Liver (tissue), 8 donors: ENCODE measurements at regions not wholly inside any gene's neighbourhood (a gene's known extent, or its start where the extent isn't known, plus 50 kb on each side); places are given as distances from the start of the nearest gene placed in this dataset.

Experiments used
- DNase-seq: peaks from one replicate; pipeline ENCODE4 v3.0.0-alpha.2; 2017; ENCODE audit warnings: low spot score
- H3K27ac ChIP-seq, 2 donors: one replicate each; pipeline ENCODE4 v1.7.0; 2013; ENCODE audit warnings: inconsistent platforms in 2 of 2, low read length in 2 of 2, control low read depth in 1 of 2, low read depth in 1 of 2, mild to moderate bottlenecking in 1 of 2
- H3K27me3 ChIP-seq, 4 donors: one replicate each; pipeline versions ENCODE4 v1.6.1 to v1.7.0; 2013; ENCODE audit warnings: low read length in 3 of 4, inconsistent platforms in 1 of 4, mild to moderate bottlenecking in 1 of 4, moderate library complexity in 1 of 4; ENCODE audit not compliant: control insufficient read depth in 4 of 4, insufficient read depth in 4 of 4
- H3K36me3 ChIP-seq, 4 donors: one replicate each; pipeline versions ENCODE4 v1.6.1 to v1.7.0; 2013; ENCODE audit warnings: low read length in 3 of 4, mild to moderate bottlenecking in 3 of 4, low read depth in 1 of 4, moderate library complexity in 1 of 4; ENCODE audit not compliant: control insufficient read depth in 4 of 4, insufficient read depth in 3 of 4
- H3K4me1 ChIP-seq, 4 donors: one replicate each; pipeline versions ENCODE4 v1.6.1 to v1.7.0; 2013; ENCODE audit warnings: low read length in 3 of 4, mild to moderate bottlenecking in 3 of 4, moderate library complexity in 1 of 4; ENCODE audit not compliant: control insufficient read depth in 4 of 4, insufficient read depth in 4 of 4
- H3K4me3 ChIP-seq, 3 donors: one replicate each; pipeline versions ENCODE4 v1.6.1 to v1.7.0; 2013; ENCODE audit warnings: low read length in 3 of 3, control low read depth in 1 of 3, low read depth in 1 of 3, mild to moderate bottlenecking in 1 of 3
- H3K9ac ChIP-seq, 2 donors: one replicate each; pipeline ENCODE4 v1.7.0; 2013; ENCODE audit warnings: low read length in 2 of 2, mild to moderate bottlenecking in 2 of 2, moderate library complexity in 2 of 2, control low read depth in 1 of 2, low read depth in 1 of 2
- H3K9me3 ChIP-seq, 4 donors: one replicate each; pipeline versions ENCODE4 v1.6.1 to v1.7.0; 2013; ENCODE audit warnings: low read length in 3 of 4; ENCODE audit not compliant: control insufficient read depth in 4 of 4
- EGR1 ChIP-seq, 2 donors: IDR thresholded peaks; 2 replicates each; pipeline ENCODE4 v1.6.1; 2016 to 2018; ENCODE audit warnings: antibody characterized with exemption in 2 of 2, low read depth in 2 of 2
- FOXA1 ChIP-seq: IDR thresholded peaks from 2 replicates; pipeline ENCODE4 v1.6.1; 2016; ENCODE audit warnings: antibody characterized with exemption
- FOXA2 ChIP-seq: IDR thresholded peaks from 2 replicates; pipeline ENCODE4 v1.6.1; 2016; ENCODE audit warnings: antibody characterized with exemption
- GABPA ChIP-seq, 2 donors: IDR thresholded peaks in 1 of 2; conservative IDR thresholded peaks in 1 of 2; 2 replicates each; pipeline ENCODE4 v1.6.1; 2016; ENCODE audit warnings: antibody characterized with exemption in 2 of 2, mild to moderate bottlenecking in 1 of 2, moderate library complexity in 1 of 2
- HNF4A ChIP-seq, 2 donors: conservative IDR thresholded peaks; 2 replicates each; pipeline ENCODE4 v1.6.1; 2016; ENCODE audit warnings: antibody characterized with exemption in 2 of 2, mild to moderate bottlenecking in 2 of 2
- HNF4G ChIP-seq: IDR thresholded peaks from 2 replicates; pipeline ENCODE4 v1.6.1; 2016; ENCODE audit warnings: antibody characterized with exemption
- JUND ChIP-seq, 2 donors: IDR thresholded peaks; 2 replicates each; pipeline ENCODE4 v1.6.1; 2016; ENCODE audit warnings: antibody characterized with exemption in 2 of 2
- NR2F2 ChIP-seq: IDR thresholded peaks from 2 replicates; pipeline ENCODE4 v1.6.1; 2016; ENCODE audit warnings: antibody characterized with exemption
- RAD21 ChIP-seq, 2 donors: IDR thresholded peaks; 2 replicates each; pipeline ENCODE4 v1.6.1; 2016; ENCODE audit warnings: antibody characterized with exemption in 2 of 2, mild to moderate bottlenecking in 2 of 2
- RXRA ChIP-seq, 2 donors: IDR thresholded peaks; 2 replicates each; pipeline ENCODE4 v1.6.1; 2017 to 2018; ENCODE audit warnings: antibody characterized with exemption in 2 of 2, mild to moderate bottlenecking in 1 of 2
- SP1 ChIP-seq: IDR thresholded peaks from 2 replicates; pipeline ENCODE4 v1.6.1; 2018; ENCODE audit warnings: antibody characterized with exemption, mild to moderate bottlenecking
- TAF1 ChIP-seq: conservative IDR thresholded peaks from 2 replicates; pipeline ENCODE4 v1.6.1; 2016; ENCODE audit warnings: antibody characterized with exemption, mild to moderate bottlenecking
- YY1 ChIP-seq: IDR thresholded peaks from 2 replicates; pipeline ENCODE4 v1.6.1; 2016; ENCODE audit warnings: antibody characterized with exemption, mild to moderate bottlenecking
- WGBS: extraction: QIAGEN DNeasy Blood & Tissue Kit; methylation state at CpG from one replicate; pipeline ENCODE4 v1.1.7; 2013; 5-methylcytosine and 5-hydroxymethylcytosine counted together
- TF ChIP-seq, protein P1 (sequence below): IDR thresholded peaks from 2 replicates; pipeline ENCODE4 v1.6.1; 2016; ENCODE audit warnings: antibody characterized with exemption
- TF ChIP-seq, protein P2 (sequence below): IDR thresholded peaks from 2 replicates; pipeline ENCODE4 v1.6.1; 2016; ENCODE audit warnings: antibody characterized with exemption, mild to moderate bottlenecking
- TF ChIP-seq, protein P3 (sequence below): fragments of 150-350 bp; IDR thresholded peaks from 2 replicates; pipeline ENCODE4 v1.5.1; 2017; ENCODE audit warnings: improper control_type of control experiment, low read depth, low read length; ENCODE audit not compliant: missing input control
- TF ChIP-seq, protein P4 (sequence below): IDR thresholded peaks from 2 replicates; pipeline ENCODE4 v1.6.1; 2016; ENCODE audit warnings: antibody characterized with exemption
- TF ChIP-seq, protein P5 (sequence below): IDR thresholded peaks from 2 replicates; pipeline ENCODE4 v1.6.1; 2016; ENCODE audit warnings: antibody characterized with exemption
- donor health status: healthy.
- donor health status: healthy.
- donor health status: healthy.
- donor health status: healthy.
- donor health status: healthy.

DNA sequence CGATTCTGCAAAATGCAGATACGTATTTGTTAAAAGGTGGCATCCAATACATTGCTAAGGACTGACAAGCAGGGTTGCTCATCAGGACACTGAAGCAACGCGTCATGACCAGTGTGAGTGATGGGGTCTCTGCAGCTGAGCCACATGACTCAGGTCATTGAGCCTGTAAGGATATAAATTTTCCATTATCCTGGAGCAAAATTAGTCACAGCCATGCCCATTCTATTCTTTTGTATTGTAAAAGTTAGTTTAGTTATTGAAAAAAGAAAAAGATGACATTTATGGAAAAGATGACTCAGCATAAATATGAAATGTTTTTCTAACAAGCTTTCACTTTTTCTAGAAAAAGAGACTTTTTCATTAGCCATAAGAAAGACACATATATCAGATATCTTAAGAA is 268.0 kb upstream of the TMEM132C start:
- Histone ChIP-seq H3K27me3 (peaks cover 0 to 8% (median 0%) of the 10 kb centered on the region in 4 donors), H3K4me3 (no peak overlapping the region), H3K9ac (no peak overlapping the region), H3K27ac (no peak overlapping the region), H3K36me3 (no peaks in the 10 kb centered on the region), H3K9me3 (peaks cover 0 to 4% (median 0%) of the 10 kb centered on the region in 4 donors), H3K4me1 (no peaks in the 10 kb centered on the region)
- TF ChIP-seq FOXA1 (no peak), TAF1 (no peak), RXRA (IDR thresholded peaks at IDR 0.05) (no peak), YY1 (no peak), GABPA (IDR thresholded peaks at IDR 0.05 in 1 of 2, conservative IDR thresholded peaks at IDR 0.05 in 1 of 2) (no peak), NR2F2 (no peak), SP1 (no peak), FOXA2 (no peak), RAD21 (IDR thresholded peaks at IDR 0.05) (no peak), EGR1 (IDR thresholded peaks at IDR 0.05; ENCODE audit: low read depth in 2 of 2) (no peak), HNF4G (no peak), HNF4A (conservative IDR thresholded peaks at IDR 0.05) (no peak), JUND (IDR thresholded peaks at IDR 0.05) (no peak)
- TF ChIP-seq, protein P1, sequence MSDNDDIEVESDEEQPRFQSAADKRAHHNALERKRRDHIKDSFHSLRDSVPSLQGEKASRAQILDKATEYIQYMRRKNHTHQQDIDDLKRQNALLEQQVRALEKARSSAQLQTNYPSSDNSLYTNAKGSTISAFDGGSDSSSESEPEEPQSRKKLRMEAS: no peak
- TF ChIP-seq, protein P2, sequence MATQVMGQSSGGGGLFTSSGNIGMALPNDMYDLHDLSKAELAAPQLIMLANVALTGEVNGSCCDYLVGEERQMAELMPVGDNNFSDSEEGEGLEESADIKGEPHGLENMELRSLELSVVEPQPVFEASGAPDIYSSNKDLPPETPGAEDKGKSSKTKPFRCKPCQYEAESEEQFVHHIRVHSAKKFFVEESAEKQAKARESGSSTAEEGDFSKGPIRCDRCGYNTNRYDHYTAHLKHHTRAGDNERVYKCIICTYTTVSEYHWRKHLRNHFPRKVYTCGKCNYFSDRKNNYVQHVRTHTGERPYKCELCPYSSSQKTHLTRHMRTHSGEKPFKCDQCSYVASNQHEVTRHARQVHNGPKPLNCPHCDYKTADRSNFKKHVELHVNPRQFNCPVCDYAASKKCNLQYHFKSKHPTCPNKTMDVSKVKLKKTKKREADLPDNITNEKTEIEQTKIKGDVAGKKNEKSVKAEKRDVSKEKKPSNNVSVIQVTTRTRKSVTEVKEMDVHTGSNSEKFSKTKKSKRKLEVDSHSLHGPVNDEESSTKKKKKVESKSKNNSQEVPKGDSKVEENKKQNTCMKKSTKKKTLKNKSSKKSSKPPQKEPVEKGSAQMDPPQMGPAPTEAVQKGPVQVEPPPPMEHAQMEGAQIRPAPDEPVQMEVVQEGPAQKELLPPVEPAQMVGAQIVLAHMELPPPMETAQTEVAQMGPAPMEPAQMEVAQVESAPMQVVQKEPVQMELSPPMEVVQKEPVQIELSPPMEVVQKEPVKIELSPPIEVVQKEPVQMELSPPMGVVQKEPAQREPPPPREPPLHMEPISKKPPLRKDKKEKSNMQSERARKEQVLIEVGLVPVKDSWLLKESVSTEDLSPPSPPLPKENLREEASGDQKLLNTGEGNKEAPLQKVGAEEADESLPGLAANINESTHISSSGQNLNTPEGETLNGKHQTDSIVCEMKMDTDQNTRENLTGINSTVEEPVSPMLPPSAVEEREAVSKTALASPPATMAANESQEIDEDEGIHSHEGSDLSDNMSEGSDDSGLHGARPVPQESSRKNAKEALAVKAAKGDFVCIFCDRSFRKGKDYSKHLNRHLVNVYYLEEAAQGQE: no peak
- TF ChIP-seq, protein P3, sequence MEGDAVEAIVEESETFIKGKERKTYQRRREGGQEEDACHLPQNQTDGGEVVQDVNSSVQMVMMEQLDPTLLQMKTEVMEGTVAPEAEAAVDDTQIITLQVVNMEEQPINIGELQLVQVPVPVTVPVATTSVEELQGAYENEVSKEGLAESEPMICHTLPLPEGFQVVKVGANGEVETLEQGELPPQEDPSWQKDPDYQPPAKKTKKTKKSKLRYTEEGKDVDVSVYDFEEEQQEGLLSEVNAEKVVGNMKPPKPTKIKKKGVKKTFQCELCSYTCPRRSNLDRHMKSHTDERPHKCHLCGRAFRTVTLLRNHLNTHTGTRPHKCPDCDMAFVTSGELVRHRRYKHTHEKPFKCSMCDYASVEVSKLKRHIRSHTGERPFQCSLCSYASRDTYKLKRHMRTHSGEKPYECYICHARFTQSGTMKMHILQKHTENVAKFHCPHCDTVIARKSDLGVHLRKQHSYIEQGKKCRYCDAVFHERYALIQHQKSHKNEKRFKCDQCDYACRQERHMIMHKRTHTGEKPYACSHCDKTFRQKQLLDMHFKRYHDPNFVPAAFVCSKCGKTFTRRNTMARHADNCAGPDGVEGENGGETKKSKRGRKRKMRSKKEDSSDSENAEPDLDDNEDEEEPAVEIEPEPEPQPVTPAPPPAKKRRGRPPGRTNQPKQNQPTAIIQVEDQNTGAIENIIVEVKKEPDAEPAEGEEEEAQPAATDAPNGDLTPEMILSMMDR: no peak
- TF ChIP-seq, protein P4, sequence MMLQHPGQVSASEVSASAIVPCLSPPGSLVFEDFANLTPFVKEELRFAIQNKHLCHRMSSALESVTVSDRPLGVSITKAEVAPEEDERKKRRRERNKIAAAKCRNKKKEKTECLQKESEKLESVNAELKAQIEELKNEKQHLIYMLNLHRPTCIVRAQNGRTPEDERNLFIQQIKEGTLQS: no peak
- TF ChIP-seq, protein P5, sequence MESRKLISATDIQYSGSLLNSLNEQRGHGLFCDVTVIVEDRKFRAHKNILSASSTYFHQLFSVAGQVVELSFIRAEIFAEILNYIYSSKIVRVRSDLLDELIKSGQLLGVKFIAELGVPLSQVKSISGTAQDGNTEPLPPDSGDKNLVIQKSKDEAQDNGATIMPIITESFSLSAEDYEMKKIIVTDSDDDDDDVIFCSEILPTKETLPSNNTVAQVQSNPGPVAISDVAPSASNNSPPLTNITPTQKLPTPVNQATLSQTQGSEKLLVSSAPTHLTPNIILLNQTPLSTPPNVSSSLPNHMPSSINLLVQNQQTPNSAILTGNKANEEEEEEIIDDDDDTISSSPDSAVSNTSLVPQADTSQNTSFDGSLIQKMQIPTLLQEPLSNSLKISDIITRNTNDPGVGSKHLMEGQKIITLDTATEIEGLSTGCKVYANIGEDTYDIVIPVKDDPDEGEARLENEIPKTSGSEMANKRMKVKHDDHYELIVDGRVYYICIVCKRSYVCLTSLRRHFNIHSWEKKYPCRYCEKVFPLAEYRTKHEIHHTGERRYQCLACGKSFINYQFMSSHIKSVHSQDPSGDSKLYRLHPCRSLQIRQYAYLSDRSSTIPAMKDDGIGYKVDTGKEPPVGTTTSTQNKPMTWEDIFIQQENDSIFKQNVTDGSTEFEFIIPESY: no peak
- no peak for DNase-seq
- 77% methylated on average over 4 of the region's 4 CpGs for WGBS
